ENCODE measurements at regions not wholly inside any gene's neighbourhood (a gene's known extent, or its start where the extent isn't known, plus 50 kb on each side); places are given as distances from the start of the nearest gene placed in this dataset.
"Not testable (repeated sequence)": the region's sequence is repeated elsewhere in the genome, so short reads cannot be mapped to it uniquely, and the experiment has no call there.

DNA sequence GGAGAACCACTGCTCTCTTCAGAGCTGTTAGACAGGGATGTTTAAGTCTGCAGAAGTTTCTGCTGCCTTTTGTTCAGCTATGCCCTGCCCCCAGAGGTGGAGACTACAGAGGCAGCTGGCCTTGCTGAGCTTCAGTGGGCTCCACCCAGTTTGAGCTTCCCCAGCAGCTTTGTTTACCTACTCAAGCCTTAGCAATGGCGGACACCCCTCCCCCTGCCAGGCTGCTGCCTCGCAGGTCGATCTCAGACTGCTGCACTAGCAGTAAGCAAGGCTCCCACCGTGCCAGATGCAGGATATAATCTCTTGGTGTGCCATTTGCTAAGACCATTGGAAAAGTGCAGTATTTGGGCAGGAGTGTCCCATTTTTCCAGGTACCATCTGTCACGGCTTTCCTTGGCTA lies 465.1 kb downstream of the ZNF674 start:
- DNase-seq; in situ Hi-C loops (cut with MboI; ENCODE audit: low pct_unique_long_range_greater_than_20kb, low sequenced_read_pairs): not testable (repeated sequence)

DNA sequence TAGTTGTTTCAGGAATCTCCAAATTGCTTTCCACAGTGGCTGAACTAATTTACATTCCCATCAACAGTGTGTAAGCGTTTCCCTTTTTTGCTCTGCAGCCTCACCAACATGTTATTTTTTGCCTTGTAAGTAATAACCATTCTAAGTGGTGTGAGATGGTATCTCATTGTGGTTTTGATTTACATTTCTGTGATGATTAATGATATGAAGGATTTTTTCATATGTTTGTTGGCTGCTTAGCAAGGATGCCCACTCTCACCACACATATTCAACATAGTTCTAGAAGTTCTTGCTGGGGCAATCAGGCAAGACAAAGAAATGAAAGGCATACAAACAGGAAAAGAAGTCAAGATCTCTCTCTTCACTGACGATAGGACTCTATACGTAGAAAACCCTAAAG lies 472.4 kb downstream of the ZNF674 start:
- DNase-seq, result peak; percentile 2
- in situ Hi-C loops (cut with MboI; ENCODE audit: low pct_unique_long_range_greater_than_20kb, low sequenced_read_pairs), result no loop called here

DNA sequence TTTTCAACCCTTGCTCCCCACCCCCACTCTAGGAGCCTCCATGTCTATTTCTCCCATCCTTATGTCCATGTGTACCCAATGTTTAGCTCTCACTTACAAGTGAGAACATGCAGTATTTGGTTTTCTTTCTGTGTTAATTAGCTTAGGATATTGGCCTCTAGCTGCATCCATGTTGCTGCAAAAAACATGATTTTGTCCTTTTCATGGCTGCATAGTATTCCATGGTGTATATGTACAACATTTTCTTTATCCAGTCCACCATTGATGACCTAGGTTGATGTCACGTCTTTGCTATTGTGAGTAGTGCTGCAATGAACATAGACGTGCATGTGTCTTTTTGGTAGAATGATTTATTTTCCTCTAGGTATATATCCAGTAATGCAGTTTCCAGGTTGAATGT lies 472.8 kb downstream of the ZNF674 start:
- no peak for DNase-seq

DNA sequence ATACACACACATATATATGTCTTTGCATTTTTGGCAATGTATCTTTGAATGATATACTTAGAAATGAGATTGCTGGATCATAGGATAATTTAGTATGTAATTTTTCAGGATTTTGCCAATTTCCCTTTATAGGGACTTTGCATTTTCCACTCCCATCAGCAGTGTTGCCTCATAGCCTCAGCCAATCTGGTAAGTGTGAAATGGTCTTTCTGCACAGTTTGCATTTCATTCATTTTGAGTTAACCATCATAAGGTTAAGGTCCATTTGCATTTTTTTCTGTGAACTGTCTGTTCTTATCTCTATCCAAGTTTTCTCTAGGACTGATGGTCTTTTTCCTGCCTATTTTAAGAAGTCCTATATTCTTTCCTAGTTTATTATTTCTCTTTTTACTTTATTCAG lies 474.8 kb downstream of the ZNF674 start:
- in situ Hi-C loops (cut with MboI; ENCODE audit: low pct_unique_long_range_greater_than_20kb, low sequenced_read_pairs), result no loop called here
- DNase-seq, result no peak

More for the DNA sequence above, 472.8 kb downstream of the ZNF674 start:
- in situ Hi-C loops (cut with MboI; ENCODE audit: low pct_unique_long_range_greater_than_20kb, low sequenced_read_pairs), result no loop called here

DNA sequence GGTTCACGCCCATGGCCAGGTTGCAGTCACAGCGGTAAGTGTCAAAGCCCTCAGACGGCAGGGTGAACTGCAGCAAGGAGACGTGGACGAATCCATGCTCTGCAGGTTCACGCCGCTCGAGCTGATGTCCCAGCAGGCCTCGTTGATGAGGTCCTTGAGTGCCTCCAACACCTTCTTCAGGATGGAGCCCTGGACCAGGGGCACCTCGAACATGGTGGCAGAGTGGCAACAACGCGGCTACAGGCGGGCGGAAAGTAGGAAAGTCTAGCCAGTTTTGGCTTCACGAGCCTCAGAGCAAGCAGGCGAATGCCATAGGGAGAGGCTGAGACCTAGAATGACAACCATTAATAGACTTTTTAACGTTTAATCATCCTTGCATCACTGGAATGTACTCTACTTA lies 485.9 kb downstream of the ZNF674 start:
- in situ Hi-C loops (cut with MboI; ENCODE audit: low pct_unique_long_range_greater_than_20kb, low sequenced_read_pairs), result no loop called here
- no peak for DNase-seq

DNA sequence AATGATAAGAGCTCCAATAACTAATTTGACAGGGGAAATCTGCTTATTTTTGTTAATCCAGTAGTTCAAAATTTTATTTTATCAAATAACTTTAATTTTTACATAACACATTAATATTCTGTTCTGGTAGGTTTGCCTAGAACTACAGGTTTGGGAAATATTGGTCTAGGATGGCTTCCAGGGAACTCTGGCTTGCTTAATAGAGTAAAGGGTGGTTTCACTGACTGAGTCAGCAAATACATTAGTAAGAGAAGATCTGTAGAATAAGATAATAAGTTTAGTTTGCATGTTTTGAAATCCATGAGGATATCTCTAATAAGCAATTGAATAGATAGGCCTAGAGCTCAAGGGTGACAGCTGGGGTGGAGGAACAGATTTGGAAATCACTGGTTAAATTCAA lies 500.7 kb downstream of the ZNF674 start:
- in situ Hi-C loops (cut with MboI; ENCODE audit: low pct_unique_long_range_greater_than_20kb, low sequenced_read_pairs), result no loop called here
- no peak for DNase-seq

DNA sequence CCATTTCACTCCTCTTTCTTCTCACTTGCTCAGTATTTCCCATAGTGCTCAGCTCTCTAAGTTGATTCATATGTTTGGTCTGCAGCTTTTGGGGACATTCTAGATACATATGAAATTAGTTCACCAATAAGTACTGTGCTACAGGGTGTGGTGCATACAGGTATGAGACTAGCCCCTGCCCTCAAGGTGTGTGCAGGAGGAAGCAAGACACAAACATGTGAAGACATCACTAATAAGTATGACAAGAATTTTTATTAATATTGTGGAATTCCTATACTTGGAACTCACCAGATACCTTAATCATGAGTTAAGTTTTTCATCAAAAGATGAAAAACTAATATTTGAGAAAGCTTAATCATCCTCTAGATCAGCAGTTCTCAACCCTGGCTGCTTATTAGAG lies 505.2 kb downstream of the ZNF674 start:
- in situ Hi-C loops (cut with MboI; ENCODE audit: low pct_unique_long_range_greater_than_20kb, low sequenced_read_pairs), result no loop called here
- no peak for DNase-seq

DNA sequence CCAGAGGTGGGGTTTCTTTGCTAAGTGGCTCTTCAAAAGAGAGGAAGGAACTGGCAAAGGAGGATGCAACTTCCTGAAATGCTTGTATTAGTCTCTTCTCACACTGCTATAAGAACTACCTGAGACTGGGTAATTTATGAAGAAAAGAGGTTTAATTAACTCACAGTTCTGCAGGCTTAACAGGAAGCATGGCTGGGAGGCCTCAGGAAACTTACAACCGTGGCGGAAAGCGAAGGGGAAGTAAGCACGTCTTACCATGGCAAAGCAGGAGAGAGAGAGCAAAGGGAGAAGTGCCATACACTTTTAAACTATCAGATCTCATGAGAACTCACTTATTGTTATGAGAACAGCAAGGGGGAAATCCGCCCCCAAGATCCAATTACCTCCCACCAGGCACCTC lies 505.7 kb downstream of the ZNF674 start:
- peak; percentile 80 for DNase-seq
- in situ Hi-C loops (cut with MboI; ENCODE audit: low pct_unique_long_range_greater_than_20kb, low sequenced_read_pairs), result no loop called here

DNA sequence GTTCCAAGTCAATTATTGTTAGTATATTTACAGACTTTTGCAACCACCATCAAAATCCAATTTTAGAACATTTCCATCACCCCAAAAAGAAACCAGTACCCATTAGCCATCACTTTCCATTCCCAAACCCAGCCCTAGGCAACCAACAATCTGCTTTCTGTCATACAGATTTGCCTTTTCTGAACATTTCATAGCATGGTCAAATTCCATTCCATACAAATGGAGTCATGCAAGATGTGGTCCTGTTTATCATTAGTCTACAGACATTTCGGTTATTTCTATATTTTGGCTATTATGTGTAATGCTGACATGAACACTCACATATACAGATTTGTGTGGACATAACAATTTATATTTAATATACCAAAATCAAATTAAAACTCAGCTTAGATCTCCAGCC lies 508.7 kb downstream of the ZNF674 start:
- no peak for DNase-seq
- in situ Hi-C loops (cut with MboI; ENCODE audit: low pct_unique_long_range_greater_than_20kb, low sequenced_read_pairs), result no loop called here

DNA sequence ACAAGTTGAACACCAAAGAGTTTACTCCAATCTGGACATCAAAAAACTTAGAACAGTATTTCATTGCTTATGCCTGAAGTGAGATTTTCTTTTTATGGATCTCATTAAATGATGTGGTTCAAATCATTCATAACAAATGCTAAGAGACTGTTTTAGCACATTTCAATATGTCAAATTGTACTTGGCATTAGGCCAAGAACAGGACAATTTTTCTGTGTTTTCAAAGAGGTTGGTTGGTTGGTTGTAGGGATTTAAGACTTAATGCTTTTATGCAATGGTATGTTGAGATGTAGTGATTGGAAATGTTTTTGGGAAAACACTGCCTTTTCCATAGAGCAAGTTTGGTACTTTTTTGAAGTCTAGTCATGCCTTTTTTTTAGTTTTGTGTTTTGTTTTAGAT lies 510.4 kb downstream of the ZNF674 start:
- in situ Hi-C loops (cut with MboI; ENCODE audit: low pct_unique_long_range_greater_than_20kb, low sequenced_read_pairs), result no loop called here

DNA sequence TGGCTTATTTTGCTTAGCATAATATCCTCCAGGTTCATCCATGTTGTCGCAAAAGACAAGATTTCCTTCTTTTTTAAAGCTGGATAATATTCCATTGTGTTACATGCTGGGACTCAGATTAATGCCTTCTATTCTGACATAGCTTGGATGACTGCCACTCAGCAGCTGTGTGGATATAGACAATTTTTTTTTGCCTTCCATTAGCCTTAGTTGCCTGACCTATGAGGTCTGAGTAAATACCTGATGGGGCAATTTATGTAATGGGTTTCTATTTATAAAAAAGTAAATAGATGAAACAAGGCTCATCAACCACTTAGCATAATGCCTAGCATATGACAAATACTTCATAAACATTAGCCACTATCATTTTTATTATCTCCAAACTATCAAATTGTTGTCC lies 515.4 kb downstream of the ZNF674 start:
- in situ Hi-C loops (cut with MboI; ENCODE audit: low pct_unique_long_range_greater_than_20kb, low sequenced_read_pairs), result no loop called here
- DNase-seq, result no peak

More for the DNA sequence above, 510.4 kb downstream of the ZNF674 start:
- DNase-seq, result no peak

DNA sequence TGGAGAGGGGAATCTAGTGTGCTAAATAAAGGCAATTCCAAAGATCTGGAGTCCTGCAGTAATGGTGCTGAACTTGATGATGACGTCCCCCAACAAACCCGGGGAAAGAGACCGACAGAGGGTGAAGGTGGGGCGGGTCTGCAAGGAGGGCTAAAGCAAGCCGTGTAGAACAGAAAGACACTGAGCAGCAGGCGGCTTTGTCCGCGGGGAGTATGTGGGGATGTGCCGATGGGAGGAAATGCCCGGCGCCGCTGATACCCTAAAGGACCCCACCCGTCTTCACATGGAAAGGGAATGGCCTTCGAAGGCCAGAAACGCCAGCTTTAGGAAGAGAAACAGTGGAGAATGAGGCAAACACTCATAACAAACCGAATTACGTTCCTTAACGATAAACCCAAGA lies 528.9 kb downstream of the ZNF674 start:
- DNase-seq, result no peak
- in situ Hi-C loops (cut with MboI; ENCODE audit: low pct_unique_long_range_greater_than_20kb, low sequenced_read_pairs), result no loop called here

DNA sequence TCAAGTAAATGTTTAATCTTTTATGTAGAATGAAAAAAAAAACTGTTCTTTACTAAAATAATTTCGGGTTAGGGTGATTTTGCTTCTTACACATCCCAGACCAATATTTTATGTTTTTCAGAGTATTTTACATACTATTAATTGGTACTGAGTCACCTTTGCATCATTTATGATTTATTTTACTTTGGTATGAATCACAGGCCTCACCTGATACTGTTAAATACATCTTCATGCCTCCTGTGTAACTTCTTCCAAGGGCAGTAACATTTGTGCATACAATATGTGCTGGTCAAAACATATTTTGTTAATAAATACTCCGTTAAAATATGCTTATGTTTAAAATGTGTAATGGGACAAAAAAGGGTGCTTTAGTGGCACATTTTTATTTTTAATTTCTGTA lies 529.6 kb downstream of the ZNF674 start:
- in situ Hi-C loops (cut with MboI; ENCODE audit: low pct_unique_long_range_greater_than_20kb, low sequenced_read_pairs), result no loop called here
- no peak for DNase-seq

DNA sequence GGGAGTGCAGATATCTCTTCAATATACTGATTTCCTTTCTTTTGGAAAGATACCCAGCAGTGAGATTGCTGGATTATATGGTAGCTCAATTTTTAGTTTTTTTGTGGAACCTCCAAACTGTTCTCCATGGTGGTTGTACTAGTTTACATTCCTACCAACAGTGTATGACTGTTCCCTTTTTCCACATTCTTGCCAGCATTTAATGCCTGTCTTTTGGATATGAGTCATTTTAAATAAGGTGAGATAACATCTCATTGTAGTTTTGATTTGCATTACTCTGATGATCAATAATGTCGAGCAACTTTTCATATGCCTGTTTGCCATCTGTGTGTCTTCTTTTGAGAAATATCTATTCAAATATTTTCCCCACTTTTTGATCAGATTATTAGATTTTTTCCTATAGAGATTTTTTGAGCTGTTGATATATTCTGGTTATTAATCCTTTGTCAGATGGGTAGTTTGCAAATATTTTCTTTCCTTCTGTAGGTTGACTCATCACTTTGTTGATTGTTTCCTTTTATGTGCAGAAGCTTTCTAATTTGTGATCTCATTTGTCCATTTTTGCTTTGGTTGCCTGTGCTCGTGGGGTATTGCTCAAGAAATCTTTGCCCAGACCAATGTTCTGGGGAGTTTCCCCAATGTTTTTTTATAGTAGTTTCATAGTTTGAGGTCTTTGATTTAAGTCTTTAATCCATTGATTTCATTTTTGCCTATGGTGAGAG lies 552.7 kb downstream of the ZNF674 start:
- DNase-seq, result no peak

DNA sequence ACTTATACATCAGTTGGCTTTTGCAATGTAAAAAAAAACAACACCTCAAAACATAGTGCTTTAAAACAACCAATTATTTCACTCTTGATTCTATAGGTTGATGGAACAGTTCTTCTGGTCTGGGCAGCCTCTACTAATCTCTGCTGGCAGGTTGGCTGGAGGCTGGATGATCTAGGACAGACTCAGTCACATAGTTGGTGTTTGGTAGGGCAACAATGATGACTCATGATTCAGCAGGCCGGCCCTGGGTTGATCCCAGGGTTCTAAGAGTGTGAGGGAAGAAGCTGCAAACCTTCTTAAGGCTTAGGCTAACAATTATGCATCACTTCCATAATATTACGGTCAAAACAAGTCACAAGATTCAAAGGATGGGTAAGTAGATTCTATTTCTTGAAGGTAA lies 558.2 kb downstream of the ZNF674 start:
- in situ Hi-C loops (cut with MboI; ENCODE audit: low pct_unique_long_range_greater_than_20kb, low sequenced_read_pairs), result no loop called here

More for the DNA sequence above, 552.7 kb downstream of the ZNF674 start:
- in situ Hi-C loops (cut with MboI; ENCODE audit: low pct_unique_long_range_greater_than_20kb, low sequenced_read_pairs), result no loop called here

DNA sequence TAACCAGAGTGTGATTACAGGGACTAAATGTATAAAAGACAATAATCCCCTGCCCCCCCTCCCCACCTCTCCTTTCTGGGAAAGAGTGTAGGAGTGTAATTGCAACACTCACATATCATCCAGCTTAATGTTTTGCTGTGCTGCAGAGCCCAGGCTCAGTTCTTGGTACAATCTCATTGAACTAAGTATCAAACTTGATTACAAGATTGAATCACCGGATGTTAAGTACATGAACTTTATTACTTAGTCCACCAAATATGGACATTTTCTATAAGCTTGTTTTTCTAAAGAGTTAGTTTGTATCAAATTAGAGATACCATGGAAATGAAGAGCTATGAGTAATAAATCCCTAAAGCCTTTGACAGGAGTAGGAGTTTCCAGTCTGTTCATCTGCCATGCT lies 559.1 kb downstream of the ZNF674 start:
- DNase-seq, result no peak

More for the DNA sequence above, 558.2 kb downstream of the ZNF674 start:
- DNase-seq, result no peak

DNA sequence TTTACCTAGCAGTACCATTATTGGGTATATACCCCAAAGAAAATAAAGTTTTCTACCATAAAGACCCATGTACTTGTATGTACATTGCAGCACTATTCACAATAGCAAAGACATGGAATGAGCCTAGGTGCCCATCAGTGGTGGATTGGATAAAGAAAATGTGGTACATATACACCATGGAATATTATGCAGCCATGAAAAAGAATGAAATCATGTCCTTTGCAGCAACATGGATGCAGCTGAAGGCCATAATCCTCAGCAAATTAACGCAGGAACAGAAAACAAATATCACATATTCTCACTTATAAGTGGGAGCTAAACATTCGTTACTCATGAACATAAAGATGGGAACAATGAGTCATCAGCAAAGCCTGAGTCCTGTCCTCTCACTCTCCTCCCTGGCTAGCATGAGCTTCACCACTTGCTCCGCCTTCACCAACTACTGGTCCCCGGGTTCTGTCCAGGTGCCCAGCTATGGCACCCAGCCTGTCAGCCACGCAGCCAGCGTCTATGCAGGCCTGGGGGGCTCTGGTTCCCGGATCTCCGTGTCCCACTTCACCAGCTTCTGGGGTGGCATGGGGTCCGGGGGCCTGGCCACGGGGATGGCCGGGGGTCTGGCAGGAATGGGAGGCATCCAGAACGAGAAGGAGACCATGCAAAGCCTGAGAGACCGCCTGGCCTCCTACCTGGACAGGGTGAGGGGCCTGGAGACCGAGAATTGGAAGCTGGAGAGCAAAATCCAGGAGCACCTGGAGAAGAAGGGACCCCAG lies 562.1 kb downstream of the ZNF674 start:
- DNase-seq; in situ Hi-C loops (cut with MboI; ENCODE audit: low pct_unique_long_range_greater_than_20kb, low sequenced_read_pairs): not testable (repeated sequence)

More for the DNA sequence above, 559.1 kb downstream of the ZNF674 start:
- in situ Hi-C loops (cut with MboI; ENCODE audit: low pct_unique_long_range_greater_than_20kb, low sequenced_read_pairs), result no loop called here

DNA sequence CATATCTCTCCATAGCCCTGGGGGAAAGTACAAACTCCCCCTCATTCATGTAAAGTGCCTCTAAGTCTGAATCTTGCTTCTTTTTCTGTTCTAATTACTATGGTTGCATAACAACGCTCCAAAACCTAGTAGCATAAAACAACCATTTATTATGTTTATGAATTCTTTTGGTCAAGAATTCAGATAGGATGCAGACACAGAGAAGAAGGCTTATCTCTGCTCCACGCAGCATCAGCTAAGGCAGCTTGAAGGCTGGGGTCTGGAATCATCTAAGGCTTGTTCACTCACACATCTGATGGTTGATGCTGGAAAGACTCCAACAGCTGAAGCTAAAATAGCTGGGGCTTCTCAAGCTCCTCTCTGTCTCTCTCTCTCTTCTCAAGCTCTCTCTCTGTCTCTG lies 564.5 kb downstream of the ZNF674 start:
- in situ Hi-C loops (cut with MboI; ENCODE audit: low pct_unique_long_range_greater_than_20kb, low sequenced_read_pairs), result no loop called here
- no peak for DNase-seq

DNA sequence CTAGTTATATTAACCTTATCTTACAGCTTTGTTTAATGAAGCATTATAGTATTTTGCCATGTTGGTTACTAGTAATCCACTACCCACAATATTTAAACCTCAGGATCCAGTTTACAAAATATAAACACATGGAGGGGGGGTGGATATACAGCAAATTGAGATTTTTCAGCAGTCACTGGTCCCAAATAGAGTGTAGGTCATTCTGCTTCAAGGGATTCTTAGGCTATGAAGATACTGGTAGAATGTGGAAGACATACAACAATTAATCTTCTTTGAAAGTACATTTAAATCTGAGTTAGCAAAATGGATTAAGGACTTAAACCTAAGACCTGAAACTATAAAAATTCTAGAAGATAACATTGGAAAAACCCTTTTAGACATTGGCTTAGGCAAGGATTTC lies 569.6 kb downstream of the ZNF674 start:
- DNase-seq, result no peak
- in situ Hi-C loops (cut with MboI; ENCODE audit: low pct_unique_long_range_greater_than_20kb, low sequenced_read_pairs), result no loop called here

DNA sequence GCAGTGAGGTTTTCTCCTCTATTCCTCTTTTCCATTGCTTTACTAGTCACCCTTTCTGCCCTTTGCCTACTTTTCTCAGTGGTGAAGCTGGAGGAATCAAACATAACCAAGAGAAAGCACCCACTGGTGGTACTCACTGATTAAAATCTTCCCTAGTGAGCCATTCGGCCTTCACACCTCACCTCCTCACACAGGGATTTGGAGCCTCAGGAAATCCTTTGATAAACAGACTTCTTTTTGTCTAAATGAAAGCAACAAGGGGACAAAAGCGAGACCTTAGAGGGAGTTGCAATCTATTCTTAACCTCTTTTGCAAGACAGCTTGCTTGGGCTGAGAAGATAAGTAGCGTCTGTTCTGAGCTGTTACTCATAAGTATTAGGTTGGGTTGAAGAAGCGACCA lies 572.6 kb downstream of the ZNF674 start:
- in situ Hi-C loops (cut with MboI; ENCODE audit: low pct_unique_long_range_greater_than_20kb, low sequenced_read_pairs), result no loop called here
- DNase-seq, result no peak

DNA sequence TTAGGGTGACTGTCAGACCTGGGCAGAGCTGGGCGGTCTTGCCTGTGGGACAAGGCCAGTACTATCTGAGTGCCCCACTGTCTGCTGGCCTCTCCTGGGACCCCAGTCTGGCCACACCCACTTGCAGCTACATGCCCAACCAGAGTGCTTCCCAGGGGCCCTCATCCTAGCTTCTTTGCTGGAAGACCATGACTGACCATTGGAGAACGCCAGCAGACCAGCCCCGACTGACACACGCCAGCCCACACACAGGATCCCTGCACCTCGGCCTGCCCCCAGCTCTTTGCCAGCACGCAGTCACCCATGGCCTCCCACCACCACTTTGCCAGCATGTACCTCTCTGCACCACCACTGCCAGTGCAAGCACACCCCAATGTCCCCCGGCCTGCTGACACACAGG lies 585.7 kb downstream of the ZNF674 start:
- DNase-seq, result no peak
- in situ Hi-C loops (cut with MboI; ENCODE audit: low pct_unique_long_range_greater_than_20kb, low sequenced_read_pairs), result no loop called here

Data from KBM-7 (cell line).